ENCODE measurements at regions not wholly inside any gene's neighbourhood (a gene's known extent, or its start where the extent isn't known, plus 50 kb on each side); places are given as distances from the start of the nearest gene placed in this dataset.
"Not testable (repeated sequence)": the region's sequence is repeated elsewhere in the genome, so short reads cannot be mapped to it uniquely, and the experiment has no call there.

GRCh38 chr11:89654669-89655068 is 55.4 kb upstream of the TRIM77 start:
- WGBS = 39% methylated on average over 2 of the region's 2 CpGs
- H3K4me1 ChIP-seq (replicated peaks); H3K27ac ChIP-seq; H3K4me3 ChIP-seq; DNase-seq (ENCODE audit: low spot score); H3K27me3 ChIP-seq (replicated peaks; ENCODE audit: insufficient read depth); H3K36me3 ChIP-seq; H3K9me3 ChIP-seq; intact Hi-C loops (cut with DNase I): not testable (repeated sequence)

- H3K36me3 ChIP-seq; H3K4me3 ChIP-seq; H3K4me1 ChIP-seq (replicated peaks); H3K27me3 ChIP-seq (replicated peaks; ENCODE audit: insufficient read depth); H3K27ac ChIP-seq; intact Hi-C loops (cut with DNase I); DNase-seq (ENCODE audit: low spot score); H3K9me3 ChIP-seq: not testable (repeated sequence)
Observed at GRCh38 chr11:89658767-89659166, 51.3 kb upstream of the TRIM77 start.

GRCh38 chr11:89659414-89659813 is 50.7 kb upstream of the TRIM77 start:
- DNase-seq (ENCODE audit: low spot score); intact Hi-C loops (cut with DNase I): not testable (repeated sequence)
- WGBS = 57% methylated on average over 2 of the region's 2 CpGs

GRCh38 chr11:89660234-89660633 is 49.9 kb upstream of the TRIM77 start:
- no peak overlapping the region for H3K27ac ChIP-seq
- no peaks in the 10 kb centered on the region for H3K27me3 ChIP-seq (replicated peaks; ENCODE audit: insufficient read depth)
- no peaks in the 10 kb centered on the region for H3K9me3 ChIP-seq
- H3K36me3 ChIP-seq = no peaks in the 10 kb centered on the region
- no peak for DNase-seq (ENCODE audit: low spot score)
- TF ChIP-seq POLR2AphosphoS5 (IDR thresholded peaks at IDR 0.05) (no peak), POLR2A (IDR thresholded peaks at IDR 0.05) (no peak), CTCF (IDR thresholded peaks at IDR 0.05) (no peak)
- no peak overlapping the region for H3K4me3 ChIP-seq
- H3K4me1 ChIP-seq (replicated peaks) = no peaks in the 10 kb centered on the region
- intact Hi-C loops (cut with DNase I) = no loop called here

More at GRCh38 chr11:89659414-89659813, 50.7 kb upstream of the TRIM77 start:
- not testable (repeated sequence) for H3K4me1 ChIP-seq (replicated peaks); H3K9me3 ChIP-seq; H3K27me3 ChIP-seq (replicated peaks; ENCODE audit: insufficient read depth); H3K36me3 ChIP-seq; H3K27ac ChIP-seq; H3K4me3 ChIP-seq
